ENCODE measurements at regions not wholly inside any gene's neighbourhood (a gene's known extent, or its start where the extent isn't known, plus 50 kb on each side); places are given as distances from the start of the nearest gene placed in this dataset.

DNA sequence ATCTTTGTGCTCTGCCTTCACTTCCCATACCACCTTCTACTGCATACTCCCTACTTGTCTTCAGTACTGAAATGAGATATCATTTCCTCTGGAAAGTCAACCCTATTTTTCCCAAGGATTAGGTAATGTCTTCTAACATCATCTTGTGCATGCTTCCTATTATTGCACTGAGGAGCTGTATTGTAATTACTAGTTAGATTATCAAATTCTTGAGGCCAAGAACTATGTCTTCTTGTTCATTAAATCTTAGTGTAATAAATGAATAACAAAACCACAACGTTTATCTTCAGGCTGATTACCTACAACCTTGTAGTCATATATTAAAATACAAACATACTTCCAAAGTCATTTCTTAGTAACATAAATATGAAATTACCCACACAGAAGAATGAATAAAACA, 87.9 kb upstream of the POU5F2 start:
- Histone ChIP-seq H3K27ac (ENCODE audit: low read length) (no peak overlapping the region), H3K27me3 (ENCODE audit: control insufficient read depth, insufficient read depth) (no peaks in the 10 kb centered on the region), H3K4me1 (ENCODE audit: control insufficient read depth, insufficient read depth, low read length) (no peaks in the 10 kb centered on the region), H3K9me3 (ENCODE audit: control insufficient read depth, low read length) (no peaks in the 10 kb centered on the region), H3K4me3 (ENCODE audit: low read length) (no peak overlapping the region)
- ATAC-seq (no peak), DNase-seq (no peak)
- WGBS, result 91% methylated on average over 1 of the region's 1 CpG
- intact Hi-C loops (cut with DNase I), result no loop called here

DNA sequence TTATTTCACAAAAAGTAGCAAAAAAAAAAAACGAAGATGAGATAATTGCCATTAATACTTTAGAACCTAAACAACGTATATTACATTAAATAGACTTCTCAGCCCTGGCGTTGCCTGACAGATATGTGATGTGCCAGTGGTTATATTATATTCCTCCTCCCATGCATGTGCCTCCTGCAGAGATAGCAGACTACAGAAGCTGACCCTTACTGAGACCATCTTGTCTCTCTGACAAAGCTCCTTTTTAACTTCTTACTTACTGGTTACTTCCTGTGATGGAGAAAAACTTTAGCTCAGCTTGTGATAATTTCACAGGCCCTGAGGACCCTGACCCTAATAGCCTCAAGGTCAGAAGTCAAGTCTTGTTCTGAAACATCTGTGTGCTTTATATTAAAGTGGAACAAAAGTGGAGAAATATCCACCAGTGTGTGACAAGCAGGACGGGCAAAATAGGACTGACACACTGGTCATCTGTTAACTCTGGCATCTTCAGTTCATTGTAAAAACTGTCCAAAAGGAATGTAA, 80.6 kb upstream of the POU5F2 start:
- intact Hi-C loops (cut with DNase I), result no loop called here
- Histone ChIP-seq H3K27ac (ENCODE audit: low read length) (no peak overlapping the region), H3K9me3 (ENCODE audit: control insufficient read depth, low read length) (no peaks in the 10 kb centered on the region), H3K27me3 (ENCODE audit: control insufficient read depth, insufficient read depth) (no peaks in the 10 kb centered on the region), H3K4me1 (ENCODE audit: control insufficient read depth, insufficient read depth, low read length) (no peaks in the 10 kb centered on the region), H3K4me3 (ENCODE audit: low read length) (no peak overlapping the region)
- ATAC-seq, result no peak
- WGBS, result 73% methylated on average over 4 of the region's 4 CpGs
- DNase-seq, result no peak

DNA sequence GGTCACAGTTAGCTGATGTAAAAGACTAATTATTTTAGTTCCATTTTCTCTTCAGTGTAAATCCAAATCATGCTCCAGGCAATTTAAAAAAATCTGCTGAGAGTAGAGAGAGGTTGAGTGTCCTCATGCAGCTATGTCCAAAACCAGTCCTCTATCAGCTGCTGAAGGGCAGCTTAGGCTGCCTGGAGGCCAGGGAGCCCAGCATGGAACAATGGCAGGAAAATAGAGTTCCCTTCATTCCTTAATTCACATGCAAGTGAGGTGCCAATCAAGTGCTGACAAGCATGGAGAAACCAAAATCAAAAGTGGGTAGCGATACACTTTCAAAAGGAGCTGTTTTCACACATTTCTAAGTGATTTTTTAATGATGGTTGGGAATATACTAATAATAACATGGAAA, 78.3 kb upstream of the POU5F2 start:
- WGBS, result 88% methylated on average over 1 of the region's 1 CpG
- no peak overlapping the region for H3K4me3 ChIP-seq (ENCODE audit: low read length)
- no peak overlapping the region for H3K27ac ChIP-seq (ENCODE audit: low read length)
- H3K4me1 ChIP-seq (ENCODE audit: control insufficient read depth, insufficient read depth, low read length), result no peaks in the 10 kb centered on the region
- H3K27me3 ChIP-seq (ENCODE audit: control insufficient read depth, insufficient read depth), result no peaks in the 10 kb centered on the region
- no peaks in the 10 kb centered on the region for H3K9me3 ChIP-seq (ENCODE audit: control insufficient read depth, low read length)
- no peak for ATAC-seq
- DNase-seq, result peak in 1 of 3 donors; percentile 6
- intact Hi-C loops (cut with DNase I), result no loop called here

DNA sequence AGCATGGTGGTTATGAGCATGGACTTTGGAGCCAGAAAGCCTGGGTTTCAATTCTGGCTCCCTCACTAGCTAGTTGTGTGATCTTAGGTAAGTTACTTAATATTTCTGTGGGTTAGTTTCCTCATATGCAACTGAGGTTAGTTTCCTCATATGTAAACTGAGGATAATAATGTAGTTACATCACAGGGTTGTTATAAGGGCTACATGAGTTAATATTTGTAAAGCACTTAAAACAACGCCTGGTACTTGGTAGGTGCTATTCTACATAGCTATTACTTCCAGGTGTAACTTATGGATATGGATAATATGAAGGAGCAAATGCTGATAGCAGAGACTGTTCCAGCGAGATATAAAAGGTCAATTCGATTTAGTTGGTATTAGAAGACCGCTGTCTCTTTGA, 69.4 kb upstream of the POU5F2 start:
- no peak for DNase-seq
- H3K27ac ChIP-seq (ENCODE audit: low read length), result no peak overlapping the region
- intact Hi-C loops (cut with DNase I), result no loop called here
- no peaks in the 10 kb centered on the region for H3K27me3 ChIP-seq (ENCODE audit: control insufficient read depth, insufficient read depth)
- 95% methylated on average over 4 of the region's 4 CpGs for WGBS
- no peaks in the 10 kb centered on the region for H3K4me1 ChIP-seq (ENCODE audit: control insufficient read depth, insufficient read depth, low read length)
- no peaks in the 10 kb centered on the region for H3K9me3 ChIP-seq (ENCODE audit: control insufficient read depth, low read length)
- ATAC-seq, result no peak
- no peak overlapping the region for H3K4me3 ChIP-seq (ENCODE audit: low read length)

DNA sequence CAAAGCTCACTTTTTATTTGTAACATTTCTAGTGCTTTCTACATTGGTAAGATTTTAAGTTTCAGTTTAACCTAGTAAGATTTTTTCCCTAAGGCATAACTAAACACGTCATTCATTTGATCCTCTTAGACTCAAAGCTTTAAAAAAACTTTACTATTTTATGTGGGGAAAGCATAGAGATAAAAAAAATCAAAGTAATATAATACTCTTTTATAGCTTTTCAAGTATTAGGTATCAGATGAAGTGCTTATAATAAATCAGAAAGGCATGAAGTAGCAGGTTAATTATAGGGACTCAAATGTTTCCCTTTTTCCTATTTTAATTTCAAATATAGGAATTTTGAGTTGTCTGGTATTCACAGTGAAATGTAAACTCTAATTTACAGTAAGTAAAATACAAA, 68.0 kb upstream of the POU5F2 start:
- no peaks in the 10 kb centered on the region for H3K27me3 ChIP-seq (ENCODE audit: control insufficient read depth, insufficient read depth)
- intact Hi-C loops (cut with DNase I), result loop anchor here in 2 of 4 donors (10.0 kb wide), 2 partner anchors 205 to 215 kb away; no protein-coding TSS in a partner anchor
- H3K27ac ChIP-seq (ENCODE audit: low read length), result no peak overlapping the region
- 93% methylated on average over 1 of the region's 1 CpG for WGBS
- no peak for ATAC-seq
- no peak overlapping the region for H3K4me3 ChIP-seq (ENCODE audit: low read length)
- no peaks in the 10 kb centered on the region for H3K9me3 ChIP-seq (ENCODE audit: control insufficient read depth, low read length)
- no peaks in the 10 kb centered on the region for H3K4me1 ChIP-seq (ENCODE audit: control insufficient read depth, insufficient read depth, low read length)
- DNase-seq, result no peak

DNA sequence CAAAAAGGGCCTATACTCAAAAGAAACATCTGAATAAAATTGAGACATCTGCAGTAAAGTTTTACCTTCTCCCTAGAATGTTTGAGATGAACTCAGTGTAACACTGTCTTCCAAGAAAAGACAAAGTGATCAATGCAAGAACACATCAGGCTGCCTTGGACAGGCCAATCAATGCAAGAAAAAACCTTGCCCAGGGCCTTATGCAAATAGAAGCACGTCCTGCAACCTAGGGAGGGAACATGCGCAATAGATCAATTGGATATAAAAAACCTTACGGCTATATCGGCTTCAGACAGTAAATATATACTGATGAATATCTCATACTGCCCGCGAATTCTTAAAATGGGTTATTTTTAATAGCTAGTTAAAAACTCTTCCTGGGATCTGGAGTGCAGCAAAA, 66.4 kb upstream of the POU5F2 start:
- H3K4me3 ChIP-seq (ENCODE audit: low read length), result no peak overlapping the region
- H3K27me3 ChIP-seq (ENCODE audit: control insufficient read depth, insufficient read depth), result no peaks in the 10 kb centered on the region
- DNase-seq, result no peak
- WGBS, result 97% methylated on average over 6 of the region's 6 CpGs
- intact Hi-C loops (cut with DNase I), result loop anchor here in 2 of 4 donors (10.0 kb wide), 2 partner anchors 203 to 213 kb away; no protein-coding TSS in a partner anchor
- ATAC-seq, result no peak
- no peak overlapping the region for H3K27ac ChIP-seq (ENCODE audit: low read length)
- no peaks in the 10 kb centered on the region for H3K4me1 ChIP-seq (ENCODE audit: control insufficient read depth, insufficient read depth, low read length)
- no peaks in the 10 kb centered on the region for H3K9me3 ChIP-seq (ENCODE audit: control insufficient read depth, low read length)

DNA sequence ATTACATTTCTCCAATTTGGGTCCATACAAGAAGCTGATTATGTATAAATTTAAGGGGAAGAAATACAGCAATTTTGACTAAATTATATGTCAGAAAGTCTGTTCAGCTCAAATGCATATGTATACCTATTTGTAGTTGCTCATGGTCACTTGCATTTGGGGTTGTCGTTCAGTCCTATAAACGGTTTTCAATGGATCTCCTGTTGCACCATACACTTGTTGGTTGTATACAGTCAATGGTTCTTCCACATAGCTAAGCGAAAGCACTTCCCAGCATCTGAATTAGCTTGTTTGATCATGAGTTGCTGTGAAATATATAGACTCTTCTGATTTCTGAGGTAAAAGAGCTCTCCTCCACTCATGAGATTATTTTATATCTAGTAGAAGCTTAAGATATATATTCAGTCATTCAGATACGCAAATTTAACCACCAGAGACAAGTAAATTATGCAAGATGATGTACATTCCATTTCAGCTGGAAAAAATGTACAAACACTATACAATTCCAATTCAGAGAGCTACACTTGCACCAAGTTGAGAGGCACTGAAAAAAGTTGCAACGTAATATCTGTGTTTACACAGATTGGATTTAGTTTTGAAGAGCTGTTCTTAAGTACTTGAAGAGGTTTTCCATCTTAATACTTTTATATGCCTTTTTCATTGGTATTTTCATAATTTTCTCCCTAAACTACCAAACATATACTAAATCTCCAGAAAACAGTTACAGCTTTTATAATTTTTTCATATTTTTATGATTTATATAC, 64.4 kb upstream of the POU5F2 start:
- intact Hi-C loops (cut with DNase I), result loop anchor here in 2 of 4 donors (10.0 kb wide), 2 partner anchors 201 to 211 kb away; no protein-coding TSS in a partner anchor
- no peak overlapping the region for H3K27ac ChIP-seq (ENCODE audit: low read length)
- DNase-seq, result no peak
- H3K9me3 ChIP-seq (ENCODE audit: control insufficient read depth, low read length), result no peaks in the 10 kb centered on the region
- H3K27me3 ChIP-seq (ENCODE audit: control insufficient read depth, insufficient read depth), result no peaks in the 10 kb centered on the region
- WGBS, result 88% methylated on average over 5 of the region's 5 CpGs
- no peak overlapping the region for H3K4me3 ChIP-seq (ENCODE audit: low read length)
- ATAC-seq, result no peak
- no peaks in the 10 kb centered on the region for H3K4me1 ChIP-seq (ENCODE audit: control insufficient read depth, insufficient read depth, low read length)

DNA sequence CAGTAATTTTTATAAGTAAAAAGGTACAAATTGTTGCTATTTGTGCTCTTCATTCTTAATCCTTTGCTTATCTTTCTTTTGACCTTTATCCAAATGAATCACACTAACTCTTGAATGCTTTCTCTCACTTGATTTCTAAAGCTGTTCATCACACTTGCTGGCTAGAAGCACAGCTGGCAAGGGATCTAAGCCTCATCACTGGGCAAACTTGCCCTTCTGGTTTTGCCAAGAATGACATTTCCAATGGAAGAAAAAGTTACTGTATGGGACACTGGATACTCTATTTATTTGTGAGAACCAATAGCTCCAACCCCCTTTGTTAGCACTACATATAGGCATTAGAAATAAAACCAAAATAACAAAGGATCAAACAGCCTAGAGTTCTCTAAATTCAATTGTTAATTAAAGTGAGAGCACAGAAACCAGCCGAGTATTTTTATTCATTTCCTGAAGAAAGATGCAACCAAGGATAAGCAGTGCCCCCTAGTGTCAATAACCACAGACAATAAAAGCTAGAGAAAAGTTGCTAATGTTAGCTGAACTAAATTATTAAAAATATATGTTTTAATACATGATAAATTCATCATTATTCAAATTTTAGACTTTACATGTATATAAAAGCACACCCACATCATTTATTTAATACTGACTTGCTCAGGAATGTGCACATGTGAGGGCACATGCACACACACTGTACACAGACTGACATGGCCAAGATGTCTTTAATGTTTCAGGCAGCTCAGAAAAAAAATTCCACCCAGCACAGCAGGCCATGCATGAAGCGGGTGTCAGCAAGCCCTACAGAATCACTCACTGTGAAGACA, 59.8 kb upstream of the POU5F2 start:
- Histone ChIP-seq H3K4me1 (ENCODE audit: control insufficient read depth, insufficient read depth, low read length) (no peaks in the 10 kb centered on the region), H3K9me3 (ENCODE audit: control insufficient read depth, low read length) (no peaks in the 10 kb centered on the region), H3K27ac (ENCODE audit: low read length) (no peak overlapping the region), H3K27me3 (ENCODE audit: control insufficient read depth, insufficient read depth) (no peaks in the 10 kb centered on the region), H3K4me3 (ENCODE audit: low read length) (no peak overlapping the region)
- intact Hi-C loops (cut with DNase I), result loop anchor here (5.0 to 10.0 kb wide), 3 partner anchors 196 to 219 kb away; partner anchors contain the start of genes NR2F1 (in 2 of the 4) and NR2F1-AS1 (in 2 of the 4)
- 19% methylated on average over 2 of the region's 2 CpGs for WGBS
- peak; percentile 68 to 79 for ATAC-seq
- peak; percentile 20 to 33 (median 31) for DNase-seq

DNA sequence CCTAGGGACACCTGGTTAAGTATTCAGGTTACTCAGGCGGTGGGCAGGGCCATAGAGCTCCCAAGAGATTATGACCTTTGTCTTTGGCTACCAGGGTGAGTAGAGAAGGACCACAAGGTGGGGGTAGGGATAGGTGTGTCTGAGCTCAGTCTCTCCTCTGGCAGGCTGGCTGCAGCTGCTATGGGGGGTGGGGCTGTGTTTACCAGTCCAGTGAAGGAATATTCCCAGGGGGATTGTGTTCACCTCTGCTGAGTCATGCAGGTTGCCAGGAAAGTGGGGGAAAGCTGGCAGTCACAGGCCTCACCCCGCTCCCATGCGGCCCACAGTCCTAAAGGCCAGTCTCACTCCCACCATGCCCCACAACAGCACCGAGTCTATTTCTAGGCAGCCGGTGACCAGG, 53.6 kb upstream of the POU5F2 start:
- Histone ChIP-seq H3K4me3 (ENCODE audit: low read length) (no peak overlapping the region), H3K9me3 (ENCODE audit: control insufficient read depth, low read length) (no peaks in the 10 kb centered on the region), H3K27ac (ENCODE audit: low read length) (no peak overlapping the region), H3K4me1 (ENCODE audit: control insufficient read depth, insufficient read depth, low read length) (no peaks in the 10 kb centered on the region), H3K27me3 (ENCODE audit: control insufficient read depth, insufficient read depth) (no peaks in the 10 kb centered on the region)
- no peak for DNase-seq
- no peak for ATAC-seq
- WGBS, result 93% methylated on average over 5 of the region's 5 CpGs
- intact Hi-C loops (cut with DNase I), result loop anchor here in 1 of 4 donors (10.0 kb wide), 1 partner anchor 190 kb away; no protein-coding TSS in a partner anchor

DNA sequence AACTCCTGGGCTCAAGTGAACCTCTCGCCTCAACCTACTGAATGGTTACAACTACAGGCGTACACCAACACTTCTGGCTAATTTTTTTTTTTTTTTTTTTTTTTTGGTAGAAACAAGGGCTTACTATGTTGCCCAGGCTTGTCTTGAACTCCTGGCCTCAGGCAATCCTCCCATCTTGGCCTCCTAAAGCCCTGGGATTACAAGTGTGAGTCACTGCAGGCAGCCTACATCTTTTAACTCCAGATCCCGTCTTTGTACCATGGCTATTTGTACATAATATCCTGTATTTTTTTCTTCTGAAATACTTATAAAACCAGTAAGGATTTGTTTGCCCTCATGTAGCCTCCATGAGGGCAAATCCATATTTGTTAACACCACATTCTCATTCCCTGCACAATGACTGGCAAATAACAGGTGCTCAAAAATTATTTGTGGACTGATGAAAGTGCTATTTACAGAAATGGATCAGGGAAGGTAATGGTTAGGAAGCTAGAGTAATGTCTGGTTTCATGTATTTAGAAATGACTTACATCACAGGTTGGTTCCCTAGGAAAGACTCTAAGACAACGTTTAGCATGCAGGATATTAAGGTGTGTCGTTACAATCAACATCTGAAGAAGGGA, 51.9 kb upstream of the POU5F2 start:
- no peak for ATAC-seq
- no peaks in the 10 kb centered on the region for H3K4me1 ChIP-seq (ENCODE audit: control insufficient read depth, insufficient read depth, low read length)
- 93% methylated on average over 5 of the region's 5 CpGs for WGBS
- intact Hi-C loops (cut with DNase I), result loop anchor here in 1 of 4 donors (10.0 kb wide), 1 partner anchor 188 kb away; no protein-coding TSS in a partner anchor
- H3K27ac ChIP-seq (ENCODE audit: low read length), result no peak overlapping the region
- DNase-seq, result no peak
- H3K9me3 ChIP-seq (ENCODE audit: control insufficient read depth, low read length), result no peaks in the 10 kb centered on the region
- no peak overlapping the region for H3K4me3 ChIP-seq (ENCODE audit: low read length)
- H3K27me3 ChIP-seq (ENCODE audit: control insufficient read depth, insufficient read depth), result no peaks in the 10 kb centered on the region

Measured in right cardiac atrium (tissue), 5 donors.